NCI-H2196 treated with DMSO at 0.1 percent for 48 hours (cell line): ENCODE measurements at regions not wholly inside any gene's neighbourhood (a gene's known extent, or its start where the extent isn't known, plus 50 kb on each side); places are given as distances from the start of the nearest gene placed in this dataset.

Source experiments
- DNase-seq: peaks from one replicate; lab custom pipeline; 2025; ENCODE audit not compliant: unreplicated experiment; lab: John Stamatoyannopoulos, UW

- DNase-seq, result no peak
Observed at GRCh38 chr16:49972961-49973360, 52.1 kb upstream of the CNEP1R1 start.
